ENCODE measurements at regions not wholly inside any gene's neighbourhood (a gene's known extent, or its start where the extent isn't known, plus 50 kb on each side); places are given as distances from the start of the nearest gene placed in this dataset.

GRCh38 chr10:6909905-6910560 is 330.0 kb upstream of the PRKCQ start:
- TF ChIP-seq, protein P1, sequence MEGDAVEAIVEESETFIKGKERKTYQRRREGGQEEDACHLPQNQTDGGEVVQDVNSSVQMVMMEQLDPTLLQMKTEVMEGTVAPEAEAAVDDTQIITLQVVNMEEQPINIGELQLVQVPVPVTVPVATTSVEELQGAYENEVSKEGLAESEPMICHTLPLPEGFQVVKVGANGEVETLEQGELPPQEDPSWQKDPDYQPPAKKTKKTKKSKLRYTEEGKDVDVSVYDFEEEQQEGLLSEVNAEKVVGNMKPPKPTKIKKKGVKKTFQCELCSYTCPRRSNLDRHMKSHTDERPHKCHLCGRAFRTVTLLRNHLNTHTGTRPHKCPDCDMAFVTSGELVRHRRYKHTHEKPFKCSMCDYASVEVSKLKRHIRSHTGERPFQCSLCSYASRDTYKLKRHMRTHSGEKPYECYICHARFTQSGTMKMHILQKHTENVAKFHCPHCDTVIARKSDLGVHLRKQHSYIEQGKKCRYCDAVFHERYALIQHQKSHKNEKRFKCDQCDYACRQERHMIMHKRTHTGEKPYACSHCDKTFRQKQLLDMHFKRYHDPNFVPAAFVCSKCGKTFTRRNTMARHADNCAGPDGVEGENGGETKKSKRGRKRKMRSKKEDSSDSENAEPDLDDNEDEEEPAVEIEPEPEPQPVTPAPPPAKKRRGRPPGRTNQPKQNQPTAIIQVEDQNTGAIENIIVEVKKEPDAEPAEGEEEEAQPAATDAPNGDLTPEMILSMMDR (IDR thresholded peaks at IDR 0.05; ENCODE audit: insufficient read depth in 1 of 2, low read depth in 1 of 2, low read length in 1 of 2, severe bottlenecking in 1 of 2, unreplicated experiment in 1 of 2), result no peak
- BruUV-seq (replicated peaks), result no TSS peak
- no peaks in the 10 kb centered on the region for H3K4me1 ChIP-seq
- H3K9me3 Mint-ChIP-seq (ENCODE audit: unreplicated experiment), result peaks cover 11% of the 10 kb centered on the region
- H3K27ac Mint-ChIP-seq (ENCODE audit: unreplicated experiment), result no peak overlapping the region
- H3K27me3 ChIP-seq (replicated peaks; ENCODE audit: control insufficient read depth, insufficient read depth, low read length), result no peaks in the 10 kb centered on the region; the same call in 1 of the 2 replicates
- H3K4me1 Mint-ChIP-seq (ENCODE audit: low read depth, unreplicated experiment), result no peaks in the 10 kb centered on the region
- intact Hi-C loops (cut with micrococcal nuclease; ENCODE audit: unreplicated experiment), result no loop called here
- no peak overlapping the region for H3K4me3 ChIP-seq (ENCODE audit: low read depth, low read length)
- peaks cover 5% of the 10 kb centered on the region for H3K27me3 Mint-ChIP-seq (ENCODE audit: insufficient read depth, unreplicated experiment)
- POLR2A ChIA-PET, result no interaction called here
- H3K36me3 ChIP-seq (ENCODE audit: control insufficient read depth, insufficient read depth, low read length), result no peaks in the 10 kb centered on the region
- H3K36me3 Mint-ChIP-seq (ENCODE audit: insufficient read depth, unreplicated experiment), result no peaks in the 10 kb centered on the region
- no peak overlapping the region for H3K4me3 Mint-ChIP-seq (ENCODE audit: unreplicated experiment)
- DNase-seq, result no peak
- CTCF ChIA-PET, result no interaction called here
- H3K9me3 ChIP-seq, result no peaks in the 10 kb centered on the region

- no TSS peak for BruUV-seq (replicated peaks)
- intact Hi-C loops (cut with micrococcal nuclease; ENCODE audit: unreplicated experiment), result no loop called here
- H3K27me3 Mint-ChIP-seq (ENCODE audit: insufficient read depth, unreplicated experiment), result peaks cover 5% of the 10 kb centered on the region
- no peak for DNase-seq
- H3K4me1 ChIP-seq, result no peaks in the 10 kb centered on the region
- CTCF ChIA-PET, result no interaction called here
- TF ChIP-seq, protein P1 (IDR thresholded peaks at IDR 0.05; ENCODE audit: insufficient read depth in 1 of 2, low read depth in 1 of 2, low read length in 1 of 2, severe bottlenecking in 1 of 2, unreplicated experiment in 1 of 2), result no peak
- no peaks in the 10 kb centered on the region for H3K36me3 Mint-ChIP-seq (ENCODE audit: insufficient read depth, unreplicated experiment)
- no peaks in the 10 kb centered on the region for H3K9me3 ChIP-seq
- no peak overlapping the region for H3K4me3 Mint-ChIP-seq (ENCODE audit: unreplicated experiment)
- no peak overlapping the region for H3K27ac Mint-ChIP-seq (ENCODE audit: unreplicated experiment)
- no peaks in the 10 kb centered on the region for H3K36me3 ChIP-seq (ENCODE audit: control insufficient read depth, insufficient read depth, low read length)
- POLR2A ChIA-PET, result no interaction called here
- no peaks in the 10 kb centered on the region for H3K27me3 ChIP-seq (replicated peaks; ENCODE audit: control insufficient read depth, insufficient read depth, low read length)
- H3K4me1 Mint-ChIP-seq (ENCODE audit: low read depth, unreplicated experiment), result no peaks in the 10 kb centered on the region
- peaks cover 21% of the 10 kb centered on the region for H3K9me3 Mint-ChIP-seq (ENCODE audit: unreplicated experiment)
- H3K4me3 ChIP-seq (ENCODE audit: low read depth, low read length), result no peak overlapping the region
Measured at GRCh38 chr10:6907877-6908530, 327.9 kb upstream of the PRKCQ start.

GRCh38 chr10:6894405-6894804 is 314.3 kb upstream of the PRKCQ start:
- H3K4me3 ChIP-seq (ENCODE audit: low read depth, low read length), result no peak overlapping the region
- CTCF ChIA-PET, result no interaction called here
- H3K36me3 Mint-ChIP-seq (ENCODE audit: insufficient read depth, unreplicated experiment), result no peaks in the 10 kb centered on the region

More at GRCh38 chr10:6894405-6894804, 314.3 kb upstream of the PRKCQ start:
- peaks cover 2% of the 10 kb centered on the region for H3K27me3 Mint-ChIP-seq (ENCODE audit: insufficient read depth, unreplicated experiment)
- H3K9me3 ChIP-seq, result no peaks in the 10 kb centered on the region
- no peaks in the 10 kb centered on the region for H3K36me3 ChIP-seq (ENCODE audit: control insufficient read depth, insufficient read depth, low read length)
- TF ChIP-seq, protein P1 (IDR thresholded peaks at IDR 0.05; ENCODE audit: insufficient read depth in 1 of 2, low read depth in 1 of 2, low read length in 1 of 2, severe bottlenecking in 1 of 2, unreplicated experiment in 1 of 2), result no peak
- H3K4me3 Mint-ChIP-seq (ENCODE audit: unreplicated experiment), result no peak overlapping the region
- BruUV-seq (replicated peaks), result no TSS peak
- intact Hi-C loops (cut with micrococcal nuclease; ENCODE audit: unreplicated experiment), result no loop called here
- DNase-seq, result no peak
- no peaks in the 10 kb centered on the region for H3K4me1 Mint-ChIP-seq (ENCODE audit: low read depth, unreplicated experiment)
- H3K9me3 Mint-ChIP-seq (ENCODE audit: unreplicated experiment), result no peaks in the 10 kb centered on the region
- H3K27me3 ChIP-seq (replicated peaks; ENCODE audit: control insufficient read depth, insufficient read depth, low read length), result no peaks in the 10 kb centered on the region
- POLR2A ChIA-PET, result no interaction called here
- no peaks in the 10 kb centered on the region for H3K4me1 ChIP-seq
- no peak overlapping the region for H3K27ac Mint-ChIP-seq (ENCODE audit: unreplicated experiment)
